ENCODE measurements at regions not wholly inside any gene's neighbourhood (a gene's known extent, or its start where the extent isn't known, plus 50 kb on each side); places are given as distances from the start of the nearest gene placed in this dataset.

GRCh38 chr21:28371713-28372112 lies 621.0 kb downstream of the LTN1 start:
- no peak overlapping the region for H3K27ac ChIP-seq
- no peak for TF ChIP-seq CTCF (conservative IDR thresholded peaks at IDR 0.05)
- TF ChIP-seq ZFX (IDR thresholded peaks at IDR 0.05): no peak

- TF ChIP-seq CTCF (conservative IDR thresholded peaks at IDR 0.05): no peak
- no peak for TF ChIP-seq ZFX (IDR thresholded peaks at IDR 0.05)
- H3K27ac ChIP-seq: no peak overlapping the region
Measured at GRCh38 chr21:28359300-28359699, 633.4 kb downstream of the LTN1 start.

- TF ChIP-seq ZFX (IDR thresholded peaks at IDR 0.05) (no peak), CTCF (conservative IDR thresholded peaks at IDR 0.05) (no peak)
- no peak overlapping the region for H3K27ac ChIP-seq
Measured at GRCh38 chr21:28358702-28359101, 634.0 kb downstream of the LTN1 start.

GRCh38 chr21:28358170-28358569 lies 634.5 kb downstream of the LTN1 start:
- TF ChIP-seq ZFX (IDR thresholded peaks at IDR 0.05) (no peak), CTCF (conservative IDR thresholded peaks at IDR 0.05) (no peak)
- H3K27ac ChIP-seq: no peak overlapping the region

- TF ChIP-seq CTCF (conservative IDR thresholded peaks at IDR 0.05) (no peak), ZFX (IDR thresholded peaks at IDR 0.05) (no peak)
- no peak overlapping the region for H3K27ac ChIP-seq
Measured at GRCh38 chr21:28357743-28358142, 634.9 kb downstream of the LTN1 start.

- no peak for TF ChIP-seq ZFX (IDR thresholded peaks at IDR 0.05)
- no peak overlapping the region for H3K27ac ChIP-seq
Measured at GRCh38 chr21:28356422-28356821, 636.3 kb downstream of the LTN1 start.

GRCh38 chr21:28345934-28346333 lies 646.7 kb downstream of the LTN1 start:
- H3K27ac ChIP-seq: no peak overlapping the region
- no peak for TF ChIP-seq CTCF (conservative IDR thresholded peaks at IDR 0.05)
- no peak for TF ChIP-seq ZFX (IDR thresholded peaks at IDR 0.05)

- TF ChIP-seq ZFX (IDR thresholded peaks at IDR 0.05) (no peak), CTCF (conservative IDR thresholded peaks at IDR 0.05) (no peak)
Measured at GRCh38 chr21:28344985-28345384, 647.7 kb downstream of the LTN1 start.

More at GRCh38 chr21:28344985-28345384, 647.7 kb downstream of the LTN1 start:
- no peak overlapping the region for H3K27ac ChIP-seq
